Astrocyte (in vitro differentiated cells and primary cell): ENCODE measurements at regions not wholly inside any gene's neighbourhood (a gene's known extent, or its start where the extent isn't known, plus 50 kb on each side); places are given as distances from the start of the nearest gene placed in this dataset.

Experiments used
- EZH2 ChIP-seq: IDR thresholded peaks from 2 replicates; pipeline ENCODE4 v1.6.1; 2012; ENCODE audit warnings: mild to moderate bottlenecking, low read length, inconsistent platforms; ENCODE audit not compliant: insufficient read depth
- TF ChIP-seq, protein P1 (sequence below): IDR thresholded peaks from 2 replicates; pipeline ENCODE4 v1.5.1; 2011; ENCODE audit warnings: low read depth, mild to moderate bottlenecking, inconsistent platforms, low read length, moderate library complexity; ENCODE audit not compliant: insufficient read depth

- TF ChIP-seq, protein P1, sequence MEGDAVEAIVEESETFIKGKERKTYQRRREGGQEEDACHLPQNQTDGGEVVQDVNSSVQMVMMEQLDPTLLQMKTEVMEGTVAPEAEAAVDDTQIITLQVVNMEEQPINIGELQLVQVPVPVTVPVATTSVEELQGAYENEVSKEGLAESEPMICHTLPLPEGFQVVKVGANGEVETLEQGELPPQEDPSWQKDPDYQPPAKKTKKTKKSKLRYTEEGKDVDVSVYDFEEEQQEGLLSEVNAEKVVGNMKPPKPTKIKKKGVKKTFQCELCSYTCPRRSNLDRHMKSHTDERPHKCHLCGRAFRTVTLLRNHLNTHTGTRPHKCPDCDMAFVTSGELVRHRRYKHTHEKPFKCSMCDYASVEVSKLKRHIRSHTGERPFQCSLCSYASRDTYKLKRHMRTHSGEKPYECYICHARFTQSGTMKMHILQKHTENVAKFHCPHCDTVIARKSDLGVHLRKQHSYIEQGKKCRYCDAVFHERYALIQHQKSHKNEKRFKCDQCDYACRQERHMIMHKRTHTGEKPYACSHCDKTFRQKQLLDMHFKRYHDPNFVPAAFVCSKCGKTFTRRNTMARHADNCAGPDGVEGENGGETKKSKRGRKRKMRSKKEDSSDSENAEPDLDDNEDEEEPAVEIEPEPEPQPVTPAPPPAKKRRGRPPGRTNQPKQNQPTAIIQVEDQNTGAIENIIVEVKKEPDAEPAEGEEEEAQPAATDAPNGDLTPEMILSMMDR = no peak
- TF ChIP-seq EZH2 = no peak
Measured at GRCh38 chr3:73952781-73953180, 328.0 kb upstream of the PDZRN3 start.
